ENCODE measurements at regions not wholly inside any gene's neighbourhood (a gene's known extent, or its start where the extent isn't known, plus 50 kb on each side); places are given as distances from the start of the nearest gene placed in this dataset.

DNA sequence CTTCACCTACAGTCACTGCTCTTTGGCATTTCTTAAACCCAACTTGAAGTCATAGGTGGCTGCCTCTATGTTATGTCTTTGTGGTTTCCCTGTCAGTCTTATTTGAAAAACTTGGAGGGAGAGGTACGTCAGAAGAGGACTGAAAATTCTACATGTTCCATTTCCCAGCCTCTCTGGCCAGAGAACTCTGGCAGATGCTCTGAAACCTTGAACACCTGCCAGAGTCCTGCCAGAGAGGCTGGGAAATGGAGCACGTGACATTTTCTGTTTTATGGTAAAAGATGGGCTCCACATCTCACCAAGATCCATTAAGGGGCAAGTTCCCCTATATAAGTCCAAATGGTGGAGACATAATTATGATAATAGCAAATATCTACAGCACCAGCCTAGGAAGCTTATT lies 99.5 kb downstream of the MAFB start:
- DNase-seq (ENCODE audit: low spot score): no peak

DNA sequence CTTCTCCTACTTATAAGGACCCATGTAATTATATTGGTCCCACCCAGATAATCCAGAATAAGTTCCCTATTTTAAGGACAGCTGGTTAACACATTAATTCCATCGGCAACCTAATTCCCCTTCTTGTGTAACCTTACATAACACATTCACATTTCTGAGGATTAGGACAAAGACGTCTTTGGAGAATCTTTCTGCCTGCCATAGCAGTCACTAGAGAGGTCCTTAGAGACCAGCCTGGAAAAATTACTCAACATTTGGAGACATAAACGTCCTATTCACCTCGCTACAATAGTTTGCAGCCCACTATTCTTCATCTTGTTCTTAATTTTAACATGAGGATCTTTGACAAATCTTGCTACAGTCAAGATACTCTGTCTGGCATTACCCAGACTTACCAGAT lies 100.1 kb downstream of the MAFB start:
- DNase-seq (ENCODE audit: low spot score): no peak

DNA sequence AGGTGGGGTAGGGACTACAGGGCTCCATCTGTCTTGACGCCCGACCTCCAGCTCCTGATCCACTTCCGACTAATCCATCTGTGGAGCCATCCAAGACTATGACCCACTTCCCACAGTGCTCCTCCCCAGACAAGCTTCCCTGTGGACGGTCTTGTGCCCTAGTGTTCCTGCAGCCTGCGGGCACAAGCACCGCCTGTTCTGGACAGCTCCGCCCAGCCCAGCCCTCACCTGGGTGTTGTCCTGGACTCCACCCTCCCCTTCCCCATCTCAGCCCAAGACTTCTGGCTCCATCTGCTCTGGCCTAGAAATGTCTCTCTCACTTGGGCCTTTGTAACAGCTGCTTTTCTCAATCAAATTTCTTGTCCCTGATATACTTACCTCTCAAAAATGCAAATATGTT lies 102.0 kb downstream of the MAFB start:
- no peak for DNase-seq (ENCODE audit: low spot score)

DNA sequence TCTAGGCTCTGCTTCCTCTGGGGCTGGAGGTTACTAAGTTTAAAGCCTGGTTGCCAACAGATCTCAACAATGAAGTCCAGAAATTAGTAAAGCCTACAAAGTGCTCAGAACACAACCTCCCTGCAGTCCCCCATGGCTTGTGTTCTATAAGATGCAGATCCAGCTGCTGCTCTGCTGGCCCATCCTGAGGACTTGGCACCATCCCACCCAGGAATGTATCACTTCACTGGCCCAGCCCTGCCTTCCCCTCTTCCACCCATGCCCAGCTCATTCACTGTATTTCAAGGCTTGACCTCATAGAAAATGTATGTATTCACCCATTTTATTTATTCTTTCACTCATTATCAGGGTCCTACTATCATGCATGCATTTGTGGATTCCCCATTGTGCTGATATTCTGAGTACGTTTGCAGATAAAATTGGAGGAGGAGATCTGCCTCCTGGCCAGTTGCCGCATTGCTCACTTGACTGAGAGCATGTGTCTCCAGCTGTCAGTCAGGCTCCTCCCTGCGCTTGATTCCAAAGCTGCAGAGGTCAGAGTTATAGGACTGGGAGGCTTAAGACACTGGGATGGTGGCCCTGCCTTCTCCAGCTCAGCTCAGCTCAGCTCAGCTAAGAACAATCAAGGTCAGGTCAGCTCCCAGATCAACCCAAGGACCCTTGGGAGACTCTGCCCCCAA lies 104.8 kb downstream of the MAFB start:
- no peak for DNase-seq (ENCODE audit: low spot score)

DNA sequence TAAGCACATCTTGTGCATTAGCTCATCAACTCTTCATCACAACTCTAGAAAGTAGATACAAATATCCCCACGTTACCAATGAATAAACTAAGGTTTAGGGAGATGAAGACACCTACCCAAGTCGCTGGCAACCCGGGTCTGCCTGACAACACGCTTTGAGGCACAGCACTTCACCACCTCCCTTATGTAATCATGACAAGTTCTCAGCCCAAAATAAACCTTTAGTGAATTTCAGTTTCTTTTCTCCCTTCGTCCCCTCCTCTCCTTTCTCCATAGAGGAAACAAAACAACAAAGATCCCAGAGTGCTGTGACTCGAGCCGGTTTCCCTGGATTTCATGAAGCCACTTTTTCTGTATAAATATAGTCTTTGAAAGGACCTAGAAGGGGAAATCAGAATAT lies 105.4 kb downstream of the MAFB start:
- DNase-seq (ENCODE audit: low spot score): no peak

DNA sequence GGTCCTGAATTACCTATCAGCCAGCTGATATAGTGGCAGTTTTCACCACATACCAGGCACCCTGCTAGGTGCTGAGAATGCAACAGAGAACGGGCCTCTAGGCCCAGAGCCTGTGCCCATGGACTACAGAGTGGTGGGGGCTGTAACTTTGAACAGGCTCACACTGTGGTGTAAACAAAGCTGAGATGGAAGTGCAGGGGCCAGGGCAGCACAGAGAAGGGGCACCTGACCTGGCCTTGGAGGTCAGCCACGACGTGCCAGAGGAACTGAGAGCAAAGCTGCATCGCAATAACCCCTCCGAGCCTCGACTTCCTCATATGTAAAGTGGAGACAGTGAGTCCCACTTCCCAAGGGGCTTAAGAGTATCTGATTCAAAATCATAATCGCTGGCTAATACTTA lies 105.8 kb downstream of the MAFB start:
- DNase-seq (ENCODE audit: low spot score): no peak

DNA sequence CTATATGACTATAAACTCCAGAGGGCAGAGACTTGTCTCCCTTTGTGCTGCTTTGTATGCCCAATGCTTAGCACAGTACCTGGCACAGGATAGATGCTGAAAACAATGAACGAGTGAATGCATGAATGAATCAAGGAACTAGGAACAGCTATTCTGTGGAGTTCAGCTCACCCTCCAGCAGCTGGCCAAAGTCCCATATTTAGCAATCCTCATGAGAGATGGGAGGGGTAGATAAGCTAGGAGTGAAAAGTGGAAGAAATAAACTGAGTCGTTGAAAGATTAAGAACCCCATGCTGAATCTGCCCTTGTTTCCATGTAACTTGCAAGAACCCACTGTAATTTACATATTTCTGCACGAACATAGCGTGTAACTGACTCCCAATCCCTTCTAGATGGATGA lies 106.5 kb downstream of the MAFB start:
- DNase-seq (ENCODE audit: low spot score): no peak

DNA sequence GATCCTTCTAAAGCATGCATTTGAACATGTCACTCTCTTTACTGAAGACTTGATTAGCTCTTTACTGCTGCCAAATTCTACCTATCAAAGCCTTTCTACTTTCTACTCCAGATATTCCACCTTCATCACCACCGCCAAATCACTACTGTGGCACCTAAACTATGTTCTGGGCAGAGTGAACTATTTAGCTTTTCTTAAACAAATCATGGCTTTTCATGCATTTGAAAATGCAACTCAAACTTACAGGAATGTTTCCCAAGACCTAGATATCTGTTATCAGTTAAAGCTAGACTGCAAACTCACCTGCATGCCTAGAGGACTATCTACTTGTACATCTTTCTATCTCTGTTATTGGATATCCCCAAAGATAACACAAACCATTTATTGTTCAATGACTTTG lies 109.3 kb downstream of the MAFB start:
- DNase-seq (ENCODE audit: low spot score): no peak

DNA sequence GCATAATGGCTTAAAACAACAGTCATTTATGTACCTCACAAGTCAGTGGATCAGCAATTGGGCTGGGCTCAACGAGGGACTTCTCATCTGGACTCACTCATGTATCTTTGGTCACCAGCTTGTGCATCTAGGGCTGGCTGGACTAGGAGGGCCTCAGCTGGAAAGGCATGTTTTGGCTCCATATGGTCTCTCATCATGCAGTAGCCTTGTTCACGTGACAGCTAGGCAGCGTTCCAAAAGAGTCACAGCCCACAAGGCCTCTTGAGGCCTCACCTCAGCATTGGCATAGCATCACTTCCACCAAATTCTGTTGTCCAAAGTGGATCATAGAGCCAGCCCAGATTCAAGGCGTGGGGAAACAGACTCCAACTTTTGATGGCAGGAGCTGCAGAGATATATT lies 110.1 kb downstream of the MAFB start:
- no peak for DNase-seq (ENCODE audit: low spot score)

DNA sequence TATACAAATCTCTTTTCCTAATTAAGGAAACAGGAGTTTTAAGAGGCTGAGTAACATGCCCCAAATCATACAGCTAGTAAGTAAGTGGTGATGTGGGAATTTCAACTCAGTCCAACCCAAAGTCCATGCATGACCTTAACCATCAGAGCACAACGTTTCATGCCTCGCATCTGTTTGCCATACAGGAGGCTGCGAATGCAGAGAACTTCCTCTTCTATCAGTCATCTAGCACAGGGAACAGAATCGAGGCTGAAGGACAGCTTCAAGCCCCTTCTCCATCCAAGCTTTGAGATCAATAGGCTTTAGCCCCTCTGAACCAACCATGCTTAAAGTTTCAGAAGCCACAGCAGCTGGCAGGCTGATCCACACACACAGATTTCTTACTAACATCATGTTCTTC lies 113.2 kb downstream of the MAFB start:
- DNase-seq (ENCODE audit: low spot score): no peak

DNA sequence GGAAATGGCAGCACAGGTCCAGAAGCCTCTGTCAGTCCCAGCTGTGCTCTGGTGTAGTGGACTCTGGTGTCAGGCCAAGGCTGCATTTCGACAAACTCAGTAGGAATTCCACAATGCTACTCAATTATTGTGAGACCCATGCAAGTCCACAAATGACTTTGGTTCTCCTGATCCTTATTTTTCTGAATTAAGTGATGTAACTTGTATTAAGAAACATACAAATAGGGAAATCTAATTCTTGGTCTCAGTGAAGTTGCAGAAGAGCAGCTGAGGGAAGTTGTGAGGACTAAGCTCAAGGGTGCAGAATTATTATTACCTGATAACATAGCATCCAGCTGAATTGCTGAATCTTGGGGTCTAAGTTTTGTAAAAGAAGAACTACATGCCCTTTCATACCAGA lies 116.8 kb downstream of the MAFB start:
- DNase-seq (ENCODE audit: low spot score): no peak

DNA sequence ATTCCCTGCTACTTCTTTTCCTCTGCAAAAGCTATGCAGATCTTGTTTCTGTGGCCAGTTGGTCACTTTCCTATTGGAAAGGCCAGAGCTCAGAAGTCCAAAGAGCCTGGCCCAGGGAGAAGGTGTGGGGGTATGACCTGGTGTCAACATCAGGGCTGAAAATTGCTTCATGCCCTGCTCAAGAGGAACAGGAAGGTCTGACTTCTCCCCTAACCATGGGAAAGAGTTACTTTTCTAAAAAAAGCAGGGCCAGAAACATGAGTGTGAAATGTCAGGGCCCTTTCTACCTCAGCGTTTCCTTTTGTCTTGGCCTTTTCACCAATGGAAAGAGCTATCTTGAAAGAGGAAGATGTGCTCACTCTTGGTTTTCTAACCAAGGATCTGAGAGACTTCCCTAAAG lies 117.4 kb downstream of the MAFB start:
- DNase-seq (ENCODE audit: low spot score): no peak

DNA sequence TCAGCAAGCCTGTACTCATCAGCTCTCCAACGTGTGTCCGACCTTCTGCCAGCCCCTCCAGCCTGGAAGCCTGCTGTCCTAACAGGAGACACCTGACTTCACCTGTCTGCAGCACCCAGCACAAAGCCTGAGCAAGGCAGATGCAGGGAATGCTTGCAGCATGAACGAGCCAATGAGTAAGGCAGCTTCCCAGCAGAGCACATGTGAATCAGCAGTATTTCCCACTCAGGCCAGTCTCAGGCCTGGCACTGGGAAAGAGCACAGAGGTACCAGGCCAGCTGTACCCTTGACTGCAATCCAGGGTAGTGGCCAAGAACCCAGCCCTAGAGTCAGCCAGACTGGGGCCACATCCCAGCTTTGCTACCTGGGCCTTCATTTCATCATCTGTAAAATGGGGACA lies 120.8 kb downstream of the MAFB start:
- DNase-seq (ENCODE audit: low spot score): no peak

DNA sequence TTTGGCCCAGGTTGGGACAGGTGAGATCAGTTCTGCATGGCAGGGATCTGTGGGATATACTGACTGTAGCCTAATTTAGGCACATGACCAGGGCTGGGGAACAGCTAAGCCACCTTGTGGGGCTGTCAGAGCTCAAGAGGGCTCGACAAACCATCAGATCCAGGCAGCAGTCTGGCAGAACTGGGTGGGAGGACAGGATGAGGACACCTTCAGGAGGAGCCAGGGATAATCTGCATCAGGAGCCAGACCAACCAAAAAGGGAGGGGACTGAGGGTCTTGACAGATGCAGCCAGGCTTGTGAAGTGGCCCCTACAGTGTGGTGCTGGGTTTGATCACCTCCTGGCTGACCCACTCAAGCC lies 123.4 kb downstream of the MAFB start:
- no peak for DNase-seq (ENCODE audit: low spot score)

DNA sequence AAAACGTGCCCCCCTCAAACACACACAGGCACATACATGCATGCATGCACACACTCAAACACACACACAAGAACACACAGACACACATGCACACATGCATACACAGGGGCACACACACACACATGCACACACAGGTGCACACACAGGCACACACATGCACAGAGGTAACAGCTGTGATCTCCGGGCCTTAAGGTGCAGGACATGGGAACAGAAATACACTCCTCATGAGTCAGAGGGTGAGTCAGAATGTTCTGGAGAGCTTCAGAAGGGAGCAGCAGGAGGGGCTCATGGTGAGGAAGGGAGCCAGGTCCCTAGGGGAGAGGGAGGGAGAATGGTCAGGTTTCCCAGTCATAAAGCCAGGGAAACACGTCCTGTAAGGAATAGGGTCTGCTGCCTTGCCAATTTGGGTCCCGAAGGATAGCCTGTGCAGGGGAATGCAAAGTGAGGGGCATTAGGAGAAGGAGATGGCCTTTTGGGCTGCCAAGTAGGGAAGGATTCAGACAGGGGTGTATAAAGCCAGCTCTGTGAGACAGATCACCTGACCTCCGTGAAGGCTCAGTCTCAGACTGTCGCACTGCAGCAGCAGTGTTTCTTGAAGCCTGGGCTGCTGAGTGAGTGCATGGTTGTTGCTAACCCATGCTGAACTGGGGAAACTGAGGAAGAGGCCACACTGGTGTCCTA lies 123.9 kb downstream of the MAFB start:
- DNase-seq (ENCODE audit: low spot score): no peak

DNA sequence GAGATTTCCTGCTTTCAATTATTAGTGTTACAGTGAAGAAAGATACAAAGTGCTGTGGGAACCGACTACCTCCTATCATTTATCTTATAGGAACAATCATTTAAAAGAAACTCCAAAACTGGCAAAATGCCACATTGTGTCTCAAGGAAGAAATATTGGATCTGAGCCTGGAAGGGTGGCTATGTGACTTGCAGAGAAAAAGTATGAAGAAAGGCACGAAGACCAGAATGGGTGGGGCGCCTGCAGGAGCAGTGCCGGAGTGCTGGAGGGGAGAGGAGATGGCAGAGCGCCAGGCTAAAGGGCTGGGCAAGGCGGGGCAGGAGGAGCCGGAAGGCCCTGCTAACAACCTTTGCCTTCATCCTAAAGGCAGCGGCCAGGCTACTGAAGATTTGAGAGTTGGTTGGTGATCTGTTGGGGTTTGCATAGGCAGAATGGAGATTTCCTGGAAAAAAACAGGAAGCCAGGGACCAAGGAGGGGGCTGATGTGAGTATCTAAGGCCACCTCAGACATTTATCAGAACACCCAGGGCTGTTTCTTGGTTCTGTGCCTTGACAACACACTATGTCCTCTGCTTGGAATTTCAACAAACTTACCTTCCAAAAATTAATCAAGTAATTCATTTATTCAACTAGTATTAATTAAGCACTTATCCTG lies 125.6 kb downstream of the MAFB start:
- DNase-seq (ENCODE audit: low spot score): no peak

DNA sequence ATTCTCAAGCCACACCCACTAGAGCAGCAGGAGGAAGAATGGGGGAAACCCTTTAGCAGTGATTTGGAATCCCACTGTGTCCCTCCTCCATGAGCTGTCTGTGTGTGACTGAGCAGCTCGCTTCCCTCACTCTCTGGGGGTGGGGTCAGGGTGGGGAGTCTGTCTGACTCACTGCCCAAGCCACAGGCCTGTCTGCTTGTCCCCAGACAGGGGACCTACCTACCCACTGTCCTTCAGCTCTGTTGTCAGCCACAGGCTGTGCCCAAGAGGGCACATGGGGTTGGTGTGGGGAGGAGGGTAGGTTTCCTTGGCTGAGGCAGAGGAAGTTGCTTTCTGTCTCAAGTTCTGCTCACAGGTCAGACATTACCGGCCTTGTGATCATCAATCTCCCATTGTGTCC lies 127.0 kb downstream of the MAFB start:
- DNase-seq (ENCODE audit: low spot score): no peak

DNA sequence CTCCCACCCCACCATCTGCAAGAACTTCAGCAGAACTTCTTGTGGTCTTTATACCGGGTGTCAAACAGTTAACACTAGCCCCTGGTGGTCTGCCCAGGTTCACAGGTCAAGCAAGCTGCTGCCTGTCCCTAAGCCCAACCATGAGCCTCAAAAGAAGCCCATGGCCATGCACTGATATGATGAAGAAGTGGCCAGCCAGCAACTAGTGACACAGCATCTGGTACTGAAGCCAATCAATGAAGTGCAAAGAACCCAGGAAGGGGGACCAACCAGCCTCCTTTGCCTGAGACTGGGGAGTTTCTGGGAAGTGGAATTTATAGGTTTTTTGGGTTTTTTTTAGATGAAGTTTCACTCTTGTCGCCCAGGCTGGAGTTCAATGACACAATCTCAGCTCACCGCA lies 127.8 kb downstream of the MAFB start:
- DNase-seq (ENCODE audit: low spot score): no peak

DNA sequence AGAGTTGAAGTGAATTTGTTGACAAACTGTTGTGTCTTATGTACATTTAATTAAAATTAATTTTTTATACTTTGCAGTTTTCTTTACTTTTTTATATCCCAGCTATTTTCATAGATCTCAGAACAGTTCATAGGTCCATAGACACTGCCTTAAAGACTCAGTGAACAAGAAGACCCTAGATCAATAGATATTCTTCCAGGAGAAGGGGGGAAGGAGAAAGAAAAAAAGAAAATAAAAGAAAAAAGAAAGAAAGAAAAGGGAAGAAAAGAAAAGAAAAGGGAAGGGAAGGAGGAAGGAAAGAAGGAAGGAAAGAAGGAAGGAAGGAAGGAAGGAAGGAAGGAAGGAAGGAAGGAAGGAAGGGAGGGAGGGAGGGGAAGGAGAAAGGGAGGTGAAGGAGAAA lies 130.8 kb downstream of the MAFB start:
- no peak for DNase-seq (ENCODE audit: low spot score)

DNA sequence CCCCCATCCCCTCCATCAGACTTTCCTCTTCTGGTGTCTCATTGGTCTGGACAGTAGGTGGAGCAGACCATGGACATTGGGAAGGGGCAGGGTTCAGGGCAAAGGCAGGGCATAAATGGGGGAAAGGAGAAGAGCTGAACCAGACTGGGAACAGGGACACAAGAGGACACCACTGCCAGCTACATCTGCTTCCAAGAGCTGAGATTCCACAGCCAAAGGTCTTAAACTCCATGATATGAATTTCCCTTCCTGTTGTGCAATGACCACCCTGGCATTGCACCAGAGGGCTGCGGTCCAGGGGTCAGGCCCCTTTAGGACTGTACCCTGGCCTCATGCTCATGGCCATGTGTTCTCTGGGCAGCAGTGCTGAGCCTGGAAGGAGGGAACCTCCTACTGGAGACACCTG lies 137.9 kb downstream of the MAFB start:
- no peak for DNase-seq (ENCODE audit: low spot score)

DNA sequence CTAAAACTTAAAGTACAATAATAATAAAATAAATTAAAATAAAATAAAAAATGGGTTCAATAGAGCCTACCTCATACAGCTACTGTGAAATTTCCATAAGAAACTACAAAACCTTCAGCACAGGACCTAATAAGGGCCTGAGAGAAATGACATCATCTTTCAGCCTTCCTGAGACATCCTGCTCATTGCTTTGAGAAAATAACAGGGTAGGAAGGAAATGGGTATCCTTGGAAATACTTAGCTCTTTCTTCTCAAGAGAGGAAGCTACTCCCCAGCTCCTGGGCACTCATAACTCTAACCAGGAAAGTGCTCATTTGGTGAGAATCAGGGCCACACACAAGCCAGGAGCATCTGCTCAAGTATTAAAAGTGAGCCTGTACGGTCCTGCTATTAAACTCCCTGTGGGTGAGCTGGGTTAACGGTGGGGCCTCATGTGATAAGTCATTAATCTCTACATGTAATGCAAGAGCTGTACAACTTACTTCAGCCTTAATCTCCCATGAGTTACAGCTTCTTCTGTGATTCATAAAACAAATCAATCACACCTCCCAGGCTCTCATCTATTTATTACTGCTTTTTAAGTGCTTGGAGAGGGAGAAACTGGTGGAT lies 141.4 kb downstream of the MAFB start:
- no peak for DNase-seq (ENCODE audit: low spot score)

DNA sequence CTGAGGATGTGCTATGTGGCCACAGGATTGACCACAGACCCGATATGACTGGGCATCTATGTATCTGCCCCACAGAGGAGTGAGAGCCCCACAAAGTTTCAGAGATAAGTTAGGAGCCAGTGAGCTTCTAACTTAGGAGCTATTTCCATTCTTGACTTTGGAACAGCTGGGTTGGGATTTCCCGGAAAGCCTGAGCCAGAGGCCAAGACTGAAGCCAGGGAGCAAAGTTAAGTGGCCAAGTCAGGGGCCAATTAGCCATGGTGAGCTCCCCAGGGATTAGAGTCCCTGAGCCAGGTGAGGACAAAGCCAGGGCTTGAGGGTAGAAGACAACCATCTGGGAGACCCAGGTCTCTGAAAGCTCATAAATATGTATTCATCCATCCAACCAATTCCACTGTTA lies 143.6 kb downstream of the MAFB start:
- DNase-seq (ENCODE audit: low spot score): no peak

DNA sequence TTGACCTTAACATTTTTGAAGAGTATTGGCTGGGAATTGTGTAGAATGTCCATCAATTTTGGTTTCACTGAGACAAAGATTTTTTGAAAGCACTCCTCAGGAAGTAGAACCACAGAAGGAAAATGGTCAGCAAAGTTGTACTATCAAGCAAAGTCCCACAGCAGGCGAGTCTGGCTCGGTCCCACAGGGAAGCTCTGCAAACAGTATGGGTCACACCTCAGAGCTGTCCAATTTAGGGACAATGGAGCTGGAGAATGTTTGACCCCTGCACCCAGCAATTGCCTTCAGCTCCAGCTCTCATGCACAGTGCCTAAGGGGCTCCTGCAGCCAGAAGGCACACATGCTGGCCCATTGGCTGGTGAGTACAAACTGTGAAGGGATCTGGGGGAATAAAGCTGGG lies 147.0 kb downstream of the MAFB start:
- DNase-seq (ENCODE audit: low spot score): no peak
